Osteoblast (primary cell): ENCODE measurements at regions not wholly inside any gene's neighbourhood (a gene's known extent, or its start where the extent isn't known, plus 50 kb on each side); places are given as distances from the start of the nearest gene placed in this dataset.
"Not testable (repeated sequence)": the region's sequence is repeated elsewhere in the genome, so short reads cannot be mapped to it uniquely, and the experiment has no call there.

Source experiments
- DNase-seq: peaks from one replicate; pipeline ENCODE4 v3.0.0; 2011; ENCODE audit warnings: low spot score, mixed read lengths; ENCODE audit not compliant: insufficient read length; ENCODE audit errors: missing footprints
- H2AFZ ChIP-seq: 2 replicates; pipeline ENCODE4 v1.6.0; 2011; ENCODE audit warnings: mild to moderate bottlenecking, low read length
- H3K27ac ChIP-seq: 2 replicates; pipeline ENCODE4 v1.5.1; 2011; ENCODE audit warnings: mild to moderate bottlenecking, low read depth, low read length, moderate library complexity
- H3K27me3 ChIP-seq: 2 replicates; pipeline ENCODE4 v1.6.0; 2012; ENCODE audit warnings: mild to moderate bottlenecking, control low read depth, inconsistent platforms, low read length, moderate library complexity; ENCODE audit not compliant: insufficient read depth
- H3K36me3 ChIP-seq: 2 replicates; pipeline ENCODE4 v1.5.1; 2011; ENCODE audit warnings: mild to moderate bottlenecking, low read length, control low read depth, moderate library complexity; ENCODE audit not compliant: insufficient read depth
- H3K4me1 ChIP-seq: 2 replicates; pipeline ENCODE4 v1.5.1; 2011; ENCODE audit warnings: mild to moderate bottlenecking, low read length, control low read depth, moderate library complexity; ENCODE audit not compliant: insufficient read depth
- H3K4me2 ChIP-seq: 2 replicates; pipeline ENCODE4 v1.6.0; 2011; ENCODE audit warnings: mild to moderate bottlenecking, low read length; ENCODE audit not compliant: insufficient read depth
- H3K4me3 ChIP-seq: fragments of 200-600 bp; sonication (generic); 3 replicates; pipeline ENCODE4 v1.5.1; 2012; ENCODE audit warnings: mild to moderate bottlenecking, low read length, inconsistent platforms; ENCODE audit not compliant: insufficient read depth
- H3K79me2 ChIP-seq: 2 replicates; pipeline ENCODE4 v1.6.0; 2012; ENCODE audit warnings: mild to moderate bottlenecking, low read length, control low read depth, inconsistent platforms; ENCODE audit not compliant: insufficient read depth
- H3K9me3 ChIP-seq: 2 replicates; pipeline ENCODE4 v1.5.1; 2011; ENCODE audit warnings: low read depth, low read length, control low read depth
- H4K20me1 ChIP-seq: 2 replicates; pipeline ENCODE4 v1.6.0; 2012; ENCODE audit warnings: mild to moderate bottlenecking, low read length, control low read depth; ENCODE audit not compliant: insufficient read depth
- CTCF ChIP-seq: IDR thresholded peaks from 2 replicates; pipeline ENCODE4 v1.5.1; 2011; ENCODE audit warnings: mild to moderate bottlenecking, low read depth, low read length, moderate library complexity; ENCODE audit errors: extremely low read depth

- DNase-seq, result no peak
- Histone ChIP-seq H2AFZ (no peak overlapping the region), H3K4me3 (no peak overlapping the region), H3K27ac (no peak overlapping the region), H3K4me1 (no peaks in the 10 kb centered on the region), H3K4me2 (no peak overlapping the region), H3K9me3 (no peaks in the 10 kb centered on the region), H3K27me3 (no peaks in the 10 kb centered on the region), H3K79me2 (no peaks in the 10 kb centered on the region), H3K36me3 (no peaks in the 10 kb centered on the region), H4K20me1 (no peaks in the 10 kb centered on the region)
- TF ChIP-seq CTCF, result no peak
Measured at GRCh38 chr10:55929291-55929690, 431.8 kb downstream of the ZWINT start.

DNA sequence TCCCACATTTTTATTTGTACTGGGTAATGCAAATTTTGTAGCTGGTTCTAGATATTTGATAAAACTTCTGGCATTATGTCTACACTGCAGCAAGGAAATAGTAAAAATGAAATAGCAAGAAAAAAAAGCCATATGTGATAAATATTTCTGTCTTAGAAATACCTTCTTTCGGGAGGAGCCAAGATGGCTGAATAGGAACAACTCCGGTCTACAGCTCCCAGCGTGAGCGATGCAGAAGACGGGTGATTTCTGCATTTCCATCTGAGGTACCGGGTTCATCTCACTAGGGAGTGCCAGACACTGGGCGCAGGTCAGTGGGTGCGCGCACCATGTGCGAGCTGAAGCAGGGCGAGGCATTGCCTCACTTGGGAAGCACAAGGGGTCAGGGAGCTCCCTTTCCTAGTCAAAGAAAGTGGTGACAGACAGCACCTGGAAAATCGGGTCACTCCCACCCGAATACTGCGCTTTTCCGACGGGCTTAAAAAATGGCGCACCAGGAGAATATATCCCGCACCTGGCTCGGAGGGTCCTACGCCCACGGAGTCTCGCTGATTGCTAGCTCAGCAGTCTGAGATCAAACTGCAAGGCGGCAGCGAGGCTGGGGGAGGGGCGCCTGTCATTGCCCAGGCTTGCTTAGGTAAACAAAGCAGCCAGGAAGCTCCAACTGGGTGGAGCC, 461.4 kb downstream of the ZWINT start:
- H3K36me3 ChIP-seq, H3K27me3 ChIP-seq, H3K27ac ChIP-seq, H2AFZ ChIP-seq, H4K20me1 ChIP-seq, H3K79me2 ChIP-seq, H3K4me1 ChIP-seq, H3K9me3 ChIP-seq, H3K4me3 ChIP-seq, DNase-seq, H3K4me2 ChIP-seq: not testable (repeated sequence)

GRCh38 chr10:55897490-55897921, 463.6 kb downstream of the ZWINT start:
- H2AFZ ChIP-seq, result no peak overlapping the region
- H3K36me3 ChIP-seq, result no peaks in the 10 kb centered on the region
- H3K27ac ChIP-seq, result no peak overlapping the region
- H3K4me2 ChIP-seq, result no peak overlapping the region
- no peaks in the 10 kb centered on the region for H3K27me3 ChIP-seq
- no peaks in the 10 kb centered on the region for H3K79me2 ChIP-seq
- no peaks in the 10 kb centered on the region for H3K9me3 ChIP-seq
- TF ChIP-seq CTCF, result no peak
- H3K4me1 ChIP-seq, result no peaks in the 10 kb centered on the region
- H3K4me3 ChIP-seq, result no peak overlapping the region
- H4K20me1 ChIP-seq, result no peaks in the 10 kb centered on the region
- no peak for DNase-seq

- no peak overlapping the region for H3K4me2 ChIP-seq
- H3K4me1 ChIP-seq, result no peaks in the 10 kb centered on the region
- H3K9me3 ChIP-seq, result no peaks in the 10 kb centered on the region
- no peaks in the 10 kb centered on the region for H3K27me3 ChIP-seq
- DNase-seq, result no peak
- no peak overlapping the region for H3K4me3 ChIP-seq
- TF ChIP-seq CTCF, result no peak
- no peak overlapping the region for H2AFZ ChIP-seq
- no peak overlapping the region for H3K27ac ChIP-seq
- H3K36me3 ChIP-seq, result no peaks in the 10 kb centered on the region
- H3K79me2 ChIP-seq, result no peaks in the 10 kb centered on the region
- no peaks in the 10 kb centered on the region for H4K20me1 ChIP-seq
Measured at GRCh38 chr10:55892276-55892675, 468.8 kb downstream of the ZWINT start.
